ENCODE measurements at regions not wholly inside any gene's neighbourhood (a gene's known extent, or its start where the extent isn't known, plus 50 kb on each side); places are given as distances from the start of the nearest gene placed in this dataset.

- TF ChIP-seq CTCF (IDR thresholded peaks at IDR 0.05; ENCODE audit: low read length) (no peak), EZH2 (optimal IDR thresholded peaks at IDR 0.05; ENCODE audit: low read depth, low read length) (no peak), EZH2phosphoT487 (IDR thresholded peaks at IDR 0.05; ENCODE audit: low read length) (no peak)
Observed at GRCh38 chr16:11495066-11495407, 91.7 kb downstream of the LITAF start.

Data from MM.1S (cell line).